Peyer's patch (tissue), 4 donors: ENCODE measurements at regions not wholly inside any gene's neighbourhood (a gene's known extent, or its start where the extent isn't known, plus 50 kb on each side); places are given as distances from the start of the nearest gene placed in this dataset.

ENCODE experiments used
- POLR2A ChIP-seq, 2 donors: fragments of 450-650 bp; IDR thresholded peaks; one replicate each; pipeline ENCODE4 v1.5.1; 2017; ENCODE audit warnings: antibody characterized with exemption in 2 of 2, mild to moderate bottlenecking in 2 of 2, moderate library complexity in 2 of 2
- TF ChIP-seq, protein P1 (sequence below), 6 experiments: fragments of 450-650 bp in 4 of 6; fragments of 200-600 bp in 2 of 6; sonication (generic) in 1 of 6; IDR thresholded peaks; one replicate each; pipeline ENCODE4 v1.5.1; 2017 to 2019; ENCODE audit warnings: antibody characterized with exemption in 6 of 6, mild to moderate bottlenecking in 3 of 6, moderate library complexity in 1 of 6

DNA sequence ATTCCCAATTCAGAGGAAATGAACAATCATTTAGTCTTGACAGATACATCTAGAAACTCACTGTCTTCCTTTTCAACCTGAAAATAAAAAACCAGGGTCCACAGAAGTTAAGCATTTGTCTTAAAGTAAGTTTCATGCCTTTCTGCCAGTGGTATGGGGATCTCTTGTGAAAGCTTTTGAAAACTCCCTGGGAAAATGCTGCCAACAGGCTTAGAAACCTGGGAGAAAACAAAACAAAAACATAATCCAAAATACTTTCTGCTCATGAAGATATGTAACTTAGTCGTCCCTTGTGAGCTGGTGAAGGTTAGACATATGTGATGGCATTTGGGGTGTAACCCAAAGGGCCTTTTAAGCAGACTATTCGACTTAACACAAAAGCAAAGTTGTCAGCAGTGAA lies 66.4 kb upstream of the ZNF438 start:
- TF ChIP-seq, protein P1, sequence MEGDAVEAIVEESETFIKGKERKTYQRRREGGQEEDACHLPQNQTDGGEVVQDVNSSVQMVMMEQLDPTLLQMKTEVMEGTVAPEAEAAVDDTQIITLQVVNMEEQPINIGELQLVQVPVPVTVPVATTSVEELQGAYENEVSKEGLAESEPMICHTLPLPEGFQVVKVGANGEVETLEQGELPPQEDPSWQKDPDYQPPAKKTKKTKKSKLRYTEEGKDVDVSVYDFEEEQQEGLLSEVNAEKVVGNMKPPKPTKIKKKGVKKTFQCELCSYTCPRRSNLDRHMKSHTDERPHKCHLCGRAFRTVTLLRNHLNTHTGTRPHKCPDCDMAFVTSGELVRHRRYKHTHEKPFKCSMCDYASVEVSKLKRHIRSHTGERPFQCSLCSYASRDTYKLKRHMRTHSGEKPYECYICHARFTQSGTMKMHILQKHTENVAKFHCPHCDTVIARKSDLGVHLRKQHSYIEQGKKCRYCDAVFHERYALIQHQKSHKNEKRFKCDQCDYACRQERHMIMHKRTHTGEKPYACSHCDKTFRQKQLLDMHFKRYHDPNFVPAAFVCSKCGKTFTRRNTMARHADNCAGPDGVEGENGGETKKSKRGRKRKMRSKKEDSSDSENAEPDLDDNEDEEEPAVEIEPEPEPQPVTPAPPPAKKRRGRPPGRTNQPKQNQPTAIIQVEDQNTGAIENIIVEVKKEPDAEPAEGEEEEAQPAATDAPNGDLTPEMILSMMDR (IDR thresholded peaks at IDR 0.05) = no peak
- TF ChIP-seq POLR2A (IDR thresholded peaks at IDR 0.05) = no peak
